Mesodermal cell (in vitro differentiated cells): ENCODE measurements at regions not wholly inside any gene's neighbourhood (a gene's known extent, or its start where the extent isn't known, plus 50 kb on each side); places are given as distances from the start of the nearest gene placed in this dataset.
"Not testable (repeated sequence)": the region's sequence is repeated elsewhere in the genome, so short reads cannot be mapped to it uniquely, and the experiment has no call there.

ENCODE experiments used
- H3K27ac ChIP-seq: 2 replicates; pipeline ENCODE4 v1.7.0; 2013; ENCODE audit warnings: mild to moderate bottlenecking, low read depth, low read length, moderate library complexity; ENCODE audit not compliant: severe bottlenecking
- H3K36me3 ChIP-seq: 2 replicates; pipeline ENCODE4 v1.7.1; 2013; ENCODE audit warnings: mild to moderate bottlenecking, low read length, moderate library complexity; ENCODE audit not compliant: control insufficient read depth, insufficient read depth
- H3K4me1 ChIP-seq: one replicate; pipeline ENCODE4 v1.7.1; 2013; ENCODE audit warnings: mild to moderate bottlenecking, low read length; ENCODE audit not compliant: insufficient read depth, control insufficient read depth, poor library complexity, severe bottlenecking
- H3K4me3 ChIP-seq: 2 replicates; pipeline ENCODE4 v1.7.0; 2013; ENCODE audit warnings: low read length, control low read depth, mild to moderate bottlenecking; ENCODE audit not compliant: insufficient read depth, poor library complexity, severe bottlenecking; ENCODE audit errors: extremely low read depth
- H3K9me3 ChIP-seq: 2 replicates; pipeline ENCODE4 v1.7.1; 2013; ENCODE audit warnings: mild to moderate bottlenecking, low read length, moderate library complexity; ENCODE audit not compliant: control insufficient read depth
- WGBS, 2 experiments: methylation state at CpG; one replicate each; pipeline ENCODE4 v1.1.5; 2013; ENCODE audit warnings: missing lambda C conversion rate in 2 of 2; ENCODE audit not compliant: insufficient coverage in 2 of 2; 5-methylcytosine and 5-hydroxymethylcytosine counted together

- WGBS, 2 experiments, result no CpG with 5 or more reads among the region's 1 CpG
- no peaks in the 10 kb centered on the region for H3K36me3 ChIP-seq
- H3K4me3 ChIP-seq, result no peak overlapping the region
- no peaks in the 10 kb centered on the region for H3K9me3 ChIP-seq
- H3K4me1 ChIP-seq, result no peaks in the 10 kb centered on the region
- H3K27ac ChIP-seq, result no peak overlapping the region
Measured at GRCh38 chr6:103101267-103101666, 1707.8 kb downstream of the GRIK2 start.

- not testable (repeated sequence) for H3K36me3 ChIP-seq, H3K4me1 ChIP-seq, H3K9me3 ChIP-seq, H3K4me3 ChIP-seq, H3K27ac ChIP-seq
- WGBS, 2 experiments, result 84 to 94% methylated on average over 2 to 3 of the region's 4 CpGs
Measured at GRCh38 chr6:103092414-103092813, 1698.9 kb downstream of the GRIK2 start.

GRCh38 chr6:103085801-103086200 lies 1692.3 kb downstream of the GRIK2 start:
- no peak overlapping the region for H3K4me3 ChIP-seq
- H3K27ac ChIP-seq, result no peak overlapping the region
- H3K36me3 ChIP-seq, result no peaks in the 10 kb centered on the region
- H3K4me1 ChIP-seq, result no peaks in the 10 kb centered on the region
- H3K9me3 ChIP-seq, result no peaks in the 10 kb centered on the region

GRCh38 chr6:103081876-103082630 lies 1688.5 kb downstream of the GRIK2 start:
- 91% methylated on average over 5 of the region's 6 CpGs; no CpG with 5 or more reads in 1 of the 2 experiments for WGBS, 2 experiments
- Histone ChIP-seq H3K27ac (no peak overlapping the region), H3K4me1 (no peaks in the 10 kb centered on the region), H3K4me3 (no peak overlapping the region), H3K36me3 (no peaks in the 10 kb centered on the region), H3K9me3 (no peaks in the 10 kb centered on the region)

- no CpG with 5 or more reads among the region's 1 CpG for WGBS, 2 experiments
- no peak overlapping the region for H3K27ac ChIP-seq
- no peak overlapping the region for H3K4me3 ChIP-seq
- no peaks in the 10 kb centered on the region for H3K9me3 ChIP-seq
- H3K36me3 ChIP-seq, result no peaks in the 10 kb centered on the region
- no peaks in the 10 kb centered on the region for H3K4me1 ChIP-seq
Measured at GRCh38 chr6:103081126-103081525, 1687.6 kb downstream of the GRIK2 start.

GRCh38 chr6:103080497-103080896 lies 1687.0 kb downstream of the GRIK2 start:
- Histone ChIP-seq H3K4me3 (no peak overlapping the region), H3K36me3 (no peaks in the 10 kb centered on the region), H3K27ac (no peak overlapping the region), H3K4me1 (no peaks in the 10 kb centered on the region), H3K9me3 (no peaks in the 10 kb centered on the region)
- WGBS, 2 experiments, result 86 to 90% methylated on average over 2 to 3 of the region's 3 CpGs

- no peaks in the 10 kb centered on the region for H3K36me3 ChIP-seq
- no CpG with 5 or more reads among the region's 1 CpG for WGBS, 2 experiments
- H3K4me1 ChIP-seq, result no peaks in the 10 kb centered on the region
- no peak overlapping the region for H3K4me3 ChIP-seq
- H3K9me3 ChIP-seq, result no peaks in the 10 kb centered on the region
- no peak overlapping the region for H3K27ac ChIP-seq
Measured at GRCh38 chr6:103079867-103080266, 1686.4 kb downstream of the GRIK2 start.

- H3K4me3 ChIP-seq, result no peak overlapping the region
- no CpG with 5 or more reads among the region's 1 CpG for WGBS, 2 experiments
- H3K9me3 ChIP-seq, result no peaks in the 10 kb centered on the region
- H3K27ac ChIP-seq, result no peak overlapping the region
- no peaks in the 10 kb centered on the region for H3K36me3 ChIP-seq
- H3K4me1 ChIP-seq, result no peaks in the 10 kb centered on the region
Measured at GRCh38 chr6:103062136-103062535, 1668.6 kb downstream of the GRIK2 start.

- H3K4me3 ChIP-seq, result no peak overlapping the region
- H3K4me1 ChIP-seq, result no peaks in the 10 kb centered on the region
- no peak overlapping the region for H3K27ac ChIP-seq
- no peaks in the 10 kb centered on the region for H3K36me3 ChIP-seq
- no peaks in the 10 kb centered on the region for H3K9me3 ChIP-seq
Measured at GRCh38 chr6:103047567-103047966, 1654.1 kb downstream of the GRIK2 start.

- Histone ChIP-seq H3K4me3 (no peak overlapping the region), H3K27ac (no peak overlapping the region), H3K4me1 (no peaks in the 10 kb centered on the region), H3K9me3 (no peaks in the 10 kb centered on the region), H3K36me3 (no peaks in the 10 kb centered on the region)
- 80 to 100% methylated on average over 1 to 2 of the region's 5 CpGs for WGBS, 2 experiments
Measured at GRCh38 chr6:103042336-103042735, 1648.8 kb downstream of the GRIK2 start.

GRCh38 chr6:103036846-103037245 lies 1643.3 kb downstream of the GRIK2 start:
- Histone ChIP-seq H3K4me3 (no peak overlapping the region), H3K27ac (no peak overlapping the region)
- 88 to 93% methylated on average over 2 of the region's 2 CpGs for WGBS, 2 experiments

More at GRCh38 chr6:103036846-103037245, 1643.3 kb downstream of the GRIK2 start:
- H3K36me3 ChIP-seq, result no peaks in the 10 kb centered on the region
- no peaks in the 10 kb centered on the region for H3K4me1 ChIP-seq
- H3K9me3 ChIP-seq, result no peaks in the 10 kb centered on the region
